SK-N-SH (cell line): ENCODE measurements at regions not wholly inside any gene's neighbourhood (a gene's known extent, or its start where the extent isn't known, plus 50 kb on each side); places are given as distances from the start of the nearest gene placed in this dataset.

Experiments
- CTCF ChIA-PET: fragments of 300-600, 350-600 bp; formaldehyde crosslinking; extraction: SDS; loops from one replicate; lab custom pipeline; 2021; lab: Yijun Ruan, JAX
- POLR2A ChIA-PET: fragments of 350-600 bp; sonication (Branson Sonifier 250); formaldehyde crosslinking; extraction: SDS; loops from one replicate; lab custom pipeline; 2020; ENCODE audit warnings: antibody characterized with exemption, inconsistent platforms; lab: Yijun Ruan, JAX
- DNase-seq: peaks from one replicate; pipeline ENCODE4 v3.0.0; 2012
- H2AFZ ChIP-seq: fragments of 200-600 bp; sonication (generic); 2 replicates; pipeline ENCODE4 v1.8.1; 2016; ENCODE audit warnings: antibody characterized with exemption, mild to moderate bottlenecking, low read depth
- H3F3A ChIP-seq: fragments of 200-600 bp; sonication (generic); replicated peaks from 2 replicates; pipeline ENCODE3; 2016; ENCODE audit warnings: antibody characterized with exemption, mild to moderate bottlenecking; ENCODE audit not compliant: insufficient read depth
- H3K27ac ChIP-seq, 2 experiments: fragments of 200-500 bp in 1 of 2; fragments of 200-600 bp in 1 of 2; sonication (Bioruptor generic) in 1 of 2; sonication (generic), shearing (Covaris generic) in 1 of 2; 2 replicates each; pipeline versions ENCODE4 v1.5.1 to v1.6.1; 2014 to 2016; ENCODE audit warnings: low read depth in 2 of 2, inconsistent platforms in 1 of 2, low read length in 1 of 2, mild to moderate bottlenecking in 1 of 2, mixed read lengths in 1 of 2
- H3K27me3 ChIP-seq: fragments of 200-600 bp; sonication (generic), shearing (Covaris generic); 2 replicates; pipeline ENCODE4 v1.6.1; 2016; ENCODE audit warnings: mixed run types; ENCODE audit not compliant: insufficient read depth
- H3K36me3 ChIP-seq, 2 experiments: fragments of 200-500 bp in 1 of 2; fragments of 200-600 bp in 1 of 2; sonication (Bioruptor generic) in 1 of 2; sonication (generic) in 1 of 2; replicated peaks in 1 of 2; 2 replicates each; pipeline versions ENCODE3 to v1.5.1; 2014 to 2016; ENCODE audit warnings: low read length in 1 of 2, mild to moderate bottlenecking in 1 of 2; ENCODE audit not compliant: insufficient read depth in 2 of 2, control insufficient read depth in 1 of 2
- H3K4me1 ChIP-seq, 2 experiments: fragments of 200-500 bp in 1 of 2; fragments of 200-600 bp in 1 of 2; sonication (Bioruptor generic) in 1 of 2; sonication (generic), shearing (Covaris generic) in 1 of 2; 2 replicates each; pipeline versions ENCODE4 v1.5.1 to v1.6.1; 2014 to 2016; ENCODE audit warnings: low read depth in 1 of 2, low read length in 1 of 2, mixed run types in 1 of 2; ENCODE audit not compliant: insufficient read depth in 2 of 2, control insufficient read depth in 1 of 2
- H3K4me2 ChIP-seq: fragments of 200-600 bp; sonication (generic), shearing (Covaris generic); 2 replicates; pipeline ENCODE4 v1.6.1; 2017; ENCODE audit warnings: mixed run types
- H3K4me3 ChIP-seq, 2 experiments: fragments of 200-500 bp in 1 of 2; fragments of 200-600 bp in 1 of 2; sonication (Bioruptor generic) in 1 of 2; sonication (generic), shearing (Covaris generic) in 1 of 2; 2 replicates each; pipeline versions ENCODE4 v1.5.1 to v1.8.1; 2014 to 2016; ENCODE audit warnings: low read depth in 2 of 2, inconsistent platforms in 1 of 2, low read length in 1 of 2, mild to moderate bottlenecking in 1 of 2, mixed read lengths in 1 of 2, moderate library complexity in 1 of 2
- H3K79me2 ChIP-seq: fragments of 200-600 bp; sonication (generic); 2 replicates; pipeline ENCODE4 v1.8.1; 2017; ENCODE audit warnings: mild to moderate bottlenecking; ENCODE audit not compliant: insufficient read depth
- H3K9ac ChIP-seq: fragments of 200-600 bp; sonication (generic); 2 replicates; pipeline ENCODE4 v1.6.1; 2017; ENCODE audit warnings: mixed run types
- H3K9me2 ChIP-seq: fragments of 200-600 bp; sonication (generic); 2 replicates; pipeline ENCODE4 v1.6.1; 2017; ENCODE audit warnings: mixed run types
- H3K9me3 ChIP-seq: fragments of 200-600 bp; sonication (generic); 2 replicates; pipeline ENCODE4 v1.6.1; 2017; ENCODE audit warnings: mixed run types, mild to moderate bottlenecking, moderate library complexity
- H4K20me1 ChIP-seq: fragments of 200-600 bp; sonication (generic); 2 replicates; pipeline ENCODE4 v1.6.1; 2017; ENCODE audit warnings: mild to moderate bottlenecking, mixed run types; ENCODE audit not compliant: insufficient read depth
- EZH2phosphoT487 ChIP-seq: fragments of 200-600 bp; sonication (generic); IDR thresholded peaks from 2 replicates; pipeline ENCODE4 v1.6.1; 2017; ENCODE audit warnings: low read depth, mixed run types, mild to moderate bottlenecking, antibody characterized with exemption, moderate library complexity, borderline replicate concordance
- FOXM1 ChIP-seq: IDR thresholded peaks from 2 replicates; pipeline ENCODE4 v1.4.0; 2012; ENCODE audit warnings: low read depth, mild to moderate bottlenecking
- GATA2 ChIP-seq: sonication (generic); formaldehyde crosslinking; IDR thresholded peaks from 2 replicates; pipeline ENCODE4 v1.5.0; 2020; ENCODE audit warnings: mild to moderate bottlenecking, missing genetic modification reagents
- MAX ChIP-seq: IDR thresholded peaks from 2 replicates; pipeline ENCODE4 v1.4.0; 2012; ENCODE audit warnings: low read depth
- MXI1 ChIP-seq: IDR thresholded peaks from 2 replicates; pipeline ENCODE4 v1.6.1; 2012; ENCODE audit warnings: mild to moderate bottlenecking, low read depth, low read length, improper control_type of control experiment
- NFIC ChIP-seq: IDR thresholded peaks from 2 replicates; pipeline ENCODE4 v1.4.0; 2012; ENCODE audit warnings: borderline replicate concordance
- NRF1 ChIP-seq: IDR thresholded peaks from 2 replicates; pipeline ENCODE4 v1.6.1; 2012; ENCODE audit warnings: low read depth, mild to moderate bottlenecking, low read length
- PBX3 ChIP-seq: IDR thresholded peaks from 2 replicates; pipeline ENCODE4; 2012
- RCOR1 ChIP-seq: fragments of 150-350 bp; IDR thresholded peaks from 2 replicates; pipeline ENCODE4 v1.6.1; 2017; ENCODE audit warnings: antibody characterized with exemption, low read length
- REST ChIP-seq: IDR thresholded peaks from 2 replicates; pipeline ENCODE4 v1.6.1; 2012; ENCODE audit warnings: mild to moderate bottlenecking, low read depth, low read length, moderate library complexity
- RFX5 ChIP-seq: IDR thresholded peaks from 2 replicates; pipeline ENCODE4 v1.6.1; 2012; ENCODE audit warnings: mild to moderate bottlenecking, improper control_type of control experiment, low read length
- RXRA ChIP-seq: IDR thresholded peaks from 2 replicates; pipeline ENCODE4 v1.4.0; 2012; ENCODE audit warnings: low read depth, mild to moderate bottlenecking, borderline replicate concordance
- SMC3 ChIP-seq: IDR thresholded peaks from 2 replicates; pipeline ENCODE4 v1.6.1; 2012; ENCODE audit warnings: low read depth, low read length, improper control_type of control experiment
- TAF1 ChIP-seq: IDR thresholded peaks from 2 replicates; pipeline ENCODE4 v1.6.1; 2012; ENCODE audit warnings: low read depth, mild to moderate bottlenecking, low read length, moderate library complexity, borderline replicate concordance
- TEAD4 ChIP-seq: IDR thresholded peaks from 2 replicates; pipeline ENCODE4 v1.4.0; 2012; ENCODE audit warnings: mild to moderate bottlenecking, borderline replicate concordance; ENCODE audit not compliant: insufficient read depth
- WGBS: methylation state at CpG from one replicate; pipeline ENCODE4 v1.1.6; 2017; ENCODE audit warnings: low lambda C conversion rate; 5-methylcytosine and 5-hydroxymethylcytosine counted together
- TF ChIP-seq, protein P1 (sequence below): fragments of 150-350 bp; IDR thresholded peaks from 2 replicates; pipeline ENCODE4 v1.6.1; 2017; ENCODE audit warnings: antibody characterized with exemption, low read length, low read depth, borderline replicate concordance

DNA sequence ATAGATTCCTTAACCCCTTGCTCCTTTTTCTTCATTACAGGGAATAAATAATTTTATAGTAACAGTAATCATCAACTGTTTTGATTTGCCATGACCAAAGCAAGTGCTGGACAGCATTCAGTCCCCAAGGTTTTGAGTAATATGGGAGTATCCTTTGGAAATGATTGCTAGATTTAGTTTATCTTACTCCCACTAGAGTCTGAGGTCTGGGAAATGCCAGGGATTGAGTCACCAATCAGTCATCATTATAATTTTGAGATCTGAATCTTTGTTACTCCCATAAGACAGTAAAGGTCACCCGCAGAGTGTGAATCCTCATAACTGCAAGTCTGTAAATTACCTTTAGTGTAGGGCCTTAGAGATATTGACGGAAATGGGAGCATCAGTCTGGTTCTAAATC lies 133.7 kb upstream of the SEMA3E start (continued):
- no peak for TF ChIP-seq RXRA
- TF ChIP-seq, all 33 proteins: peak for 4

DNA sequence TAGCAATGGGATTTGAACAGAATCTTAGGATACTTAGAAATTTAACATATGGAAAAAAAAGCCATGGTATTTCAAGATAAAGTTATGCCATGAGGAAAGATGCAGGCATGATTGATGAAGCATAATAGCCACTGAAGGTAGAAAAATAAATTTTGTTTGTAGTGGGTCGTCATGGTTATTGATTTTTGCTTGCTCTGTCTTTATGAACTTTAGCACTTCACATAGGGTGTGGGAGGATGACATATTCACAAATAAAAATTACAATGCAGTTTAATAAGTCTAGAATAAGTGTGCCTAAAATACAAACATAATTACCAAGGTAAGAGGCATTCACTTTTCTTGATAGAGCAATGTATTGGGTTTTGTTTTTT lies 129.1 kb upstream of the SEMA3E start:
- Histone ChIP-seq H3K27ac (no peak overlapping the region), H4K20me1 (no peaks in the 10 kb centered on the region), H2AFZ (no peak overlapping the region), H3K4me2 (no peak overlapping the region), H3F3A (no peaks in the 10 kb centered on the region), H3K4me3 (no peak overlapping the region), H3K9me2 (no peaks in the 10 kb centered on the region), H3K27me3 (no peaks in the 10 kb centered on the region), H3K79me2 (no peaks in the 10 kb centered on the region), H3K36me3 (no peaks in the 10 kb centered on the region), H3K9me3 (no peaks in the 10 kb centered on the region), H3K4me1 (no peaks in the 10 kb centered on the region), H3K9ac (no peak overlapping the region)
- TF ChIP-seq RFX5 (no peak), FOXM1 (no peak), NRF1 (no peak), GATA2 (no peak), SMC3 (no peak), TEAD4 (no peak), MXI1 (no peak), NFIC (no peak), RCOR1 (no peak), MAX (no peak), REST (no peak), PBX3 (no peak), TAF1 (no peak), EZH2phosphoT487 (no peak)
- TF ChIP-seq, protein P1, sequence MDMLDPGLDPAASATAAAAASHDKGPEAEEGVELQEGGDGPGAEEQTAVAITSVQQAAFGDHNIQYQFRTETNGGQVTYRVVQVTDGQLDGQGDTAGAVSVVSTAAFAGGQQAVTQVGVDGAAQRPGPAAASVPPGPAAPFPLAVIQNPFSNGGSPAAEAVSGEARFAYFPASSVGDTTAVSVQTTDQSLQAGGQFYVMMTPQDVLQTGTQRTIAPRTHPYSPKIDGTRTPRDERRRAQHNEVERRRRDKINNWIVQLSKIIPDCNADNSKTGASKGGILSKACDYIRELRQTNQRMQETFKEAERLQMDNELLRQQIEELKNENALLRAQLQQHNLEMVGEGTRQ, result no peak
- ChIA-PET POLR2A (no interaction called here), CTCF (no interaction called here)
- 60% methylated on average over 1 of the region's 1 CpG for WGBS
- DNase-seq, result no peak
